Tibial artery (tissue), 4 donors: ENCODE measurements at regions not wholly inside any gene's neighbourhood (a gene's known extent, or its start where the extent isn't known, plus 50 kb on each side); places are given as distances from the start of the nearest gene placed in this dataset.

Experiments used
- DNase-seq, 2 donors: peaks; one replicate each; pipeline ENCODE4 v3.0.0-alpha.2; 2019
- H3K27ac ChIP-seq, 2 donors: fragments of 200-600 bp; sonication (generic) in 1 of 2; 1 replicate in 1 of 2; 2 replicates in 1 of 2; pipeline ENCODE4 v1.5.1; 2018 to 2019; ENCODE audit warnings: mild to moderate bottlenecking in 1 of 2
- H3K27me3 ChIP-seq, 2 donors: fragments of 200-600 bp; sonication (generic) in 1 of 2; one replicate each; pipeline versions ENCODE4 v1.5.1 to v1.6.0; 2016 to 2019
- H3K36me3 ChIP-seq, 3 donors: fragments of 200-600 bp; sonication (generic) in 2 of 3; one replicate each; pipeline ENCODE4 v1.5.1; 2016 to 2019; ENCODE audit warnings: mild to moderate bottlenecking in 2 of 3
- H3K4me1 ChIP-seq, 4 donors: fragments of 200-600 bp; sonication (generic) in 2 of 4; 1 replicate in 3 of 4; 2 replicates in 1 of 4; pipeline ENCODE4 v1.5.1; 2016 to 2019
- H3K4me3 ChIP-seq, 2 donors: fragments of 200-600 bp; sonication (generic) in 1 of 2; 1 replicate in 1 of 2; 2 replicates in 1 of 2; pipeline ENCODE4 v1.5.1; 2018 to 2019; ENCODE audit warnings: mild to moderate bottlenecking in 2 of 2
- H3K9me3 ChIP-seq, 3 donors: fragments of 200-600 bp; sonication (generic) in 1 of 3; one replicate each; pipeline ENCODE4 v1.5.1; 2016 to 2019
- CTCF ChIP-seq, 2 experiments: fragments of 200-600 bp in 1 of 2; fragments of 450-650 bp in 1 of 2; IDR thresholded peaks; one replicate each; pipeline ENCODE4 v1.5.1; 2017 to 2019; ENCODE audit warnings: antibody characterized with exemption in 2 of 2, mild to moderate bottlenecking in 1 of 2, moderate library complexity in 1 of 2
- intact Hi-C: fragments of 100-400 bp; cut with DNase I; formaldehyde crosslinking; loops from one replicate; pipeline ENCODE4 v1.15.0; 2023; ENCODE audit warnings: low total_unique reads

- H3K36me3 ChIP-seq: no peaks in the 10 kb centered on the region
- intact Hi-C loops: no loop called here
Observed at GRCh38 chr9:29063031-29063430, 1489.8 kb upstream of the C9orf72 start.

GRCh38 chr9:29066141-29066640 lies 1492.9 kb upstream of the C9orf72 start:
- no peaks in the 10 kb centered on the region for H3K9me3 ChIP-seq
- H3K36me3 ChIP-seq: no peaks in the 10 kb centered on the region
- no peak overlapping the region for H3K4me3 ChIP-seq
- no peak overlapping the region for H3K27ac ChIP-seq
- H3K27me3 ChIP-seq: no peaks in the 10 kb centered on the region
- no peaks in the 10 kb centered on the region for H3K4me1 ChIP-seq
- no peak for DNase-seq
- intact Hi-C loops: no loop called here
- no peak for TF ChIP-seq CTCF (IDR thresholded peaks at IDR 0.05)

More at GRCh38 chr9:29063031-29063430, 1489.8 kb upstream of the C9orf72 start:
- Histone ChIP-seq H3K27ac (no peak overlapping the region), H3K4me3 (no peak overlapping the region), H3K27me3 (no peaks in the 10 kb centered on the region), H3K4me1 (no peaks in the 10 kb centered on the region), H3K9me3 (no peaks in the 10 kb centered on the region)
- no peak for DNase-seq
- TF ChIP-seq CTCF (IDR thresholded peaks at IDR 0.05): no peak

- DNase-seq: no peak
- no peaks in the 10 kb centered on the region for H3K9me3 ChIP-seq
Observed at GRCh38 chr9:29068461-29068860, 1495.2 kb upstream of the C9orf72 start.

GRCh38 chr9:29069376-29069775 lies 1496.1 kb upstream of the C9orf72 start:
- H3K27me3 ChIP-seq: no peaks in the 10 kb centered on the region
- no peak for DNase-seq
- H3K4me3 ChIP-seq: no peak overlapping the region
- no peaks in the 10 kb centered on the region for H3K4me1 ChIP-seq
- no peak overlapping the region for H3K27ac ChIP-seq
- H3K9me3 ChIP-seq: no peaks in the 10 kb centered on the region
- H3K36me3 ChIP-seq: no peaks in the 10 kb centered on the region
- intact Hi-C loops: no loop called here
- no peak for TF ChIP-seq CTCF (IDR thresholded peaks at IDR 0.05)

More at GRCh38 chr9:29068461-29068860, 1495.2 kb upstream of the C9orf72 start:
- Histone ChIP-seq H3K27ac (no peak overlapping the region), H3K27me3 (no peaks in the 10 kb centered on the region), H3K36me3 (no peaks in the 10 kb centered on the region), H3K4me3 (no peak overlapping the region), H3K4me1 (no peaks in the 10 kb centered on the region)
- intact Hi-C loops: no loop called here
- no peak for TF ChIP-seq CTCF (IDR thresholded peaks at IDR 0.05)

GRCh38 chr9:29078063-29078666 lies 1504.9 kb upstream of the C9orf72 start:
- no peak for DNase-seq
- Histone ChIP-seq H3K9me3 (no peaks in the 10 kb centered on the region), H3K4me3 (no peak overlapping the region), H3K4me1 (no peaks in the 10 kb centered on the region), H3K36me3 (no peaks in the 10 kb centered on the region), H3K27me3 (no peaks in the 10 kb centered on the region), H3K27ac (no peak overlapping the region)
- intact Hi-C loops: no loop called here
- TF ChIP-seq CTCF (IDR thresholded peaks at IDR 0.05): no peak
